IMR-90 (cell line): ENCODE measurements at regions not wholly inside any gene's neighbourhood (a gene's known extent, or its start where the extent isn't known, plus 50 kb on each side); places are given as distances from the start of the nearest gene placed in this dataset.

ENCODE experiments used
- ATAC-seq: fragments of 200-7000 bp; cut with Tn5 transposase; 2 replicates; pipeline ENCODE4 v1.9.1; 2020; ENCODE audit warnings: low read depth, mild to moderate bottlenecking, moderate library complexity
- BruUV-seq: library from RNA; stranded (reverse); fragments of 400-500 nt; replicated peaks from 2 replicates; lab custom pipeline; 2021; lab: Mats Ljungman, UMichigan
- CTCF ChIA-PET: fragments of 300-600 bp; formaldehyde crosslinking; extraction: SDS; loops from one replicate; lab custom pipeline; 2021; ENCODE audit warnings: antibody characterized with exemption; lab: Yijun Ruan, JAX
- POLR2A ChIA-PET: fragments of 300-600 bp; sonication (Branson Sonifier 250); formaldehyde crosslinking; loops from one replicate; lab custom pipeline; 2022; ENCODE audit warnings: antibody characterized with exemption; ENCODE audit not compliant: unreplicated experiment; lab: Charles Lee
- DNase-seq: peaks from one replicate; pipeline ENCODE4 v3.0.0; 2013
- H2AFZ ChIP-seq: replicated peaks from 2 replicates; pipeline ENCODE3; 2013; ENCODE audit warnings: low read length, mild to moderate bottlenecking; ENCODE audit not compliant: poor library complexity
- H2AK5ac ChIP-seq: 2 replicates; pipeline ENCODE4 v1.6.1; 2013; ENCODE audit warnings: low read depth, low read length, inconsistent platforms
- H2AK9ac ChIP-seq: replicated peaks from 2 replicates; pipeline ENCODE3; 2013; ENCODE audit warnings: mild to moderate bottlenecking, low read depth, low read length, moderate library complexity; ENCODE audit not compliant: poor library complexity
- H2BK120ac ChIP-seq: 2 replicates; pipeline ENCODE4 v1.6.1; 2013; ENCODE audit warnings: low read depth, low read length, inconsistent platforms
- H2BK15ac ChIP-seq: 3 replicates; pipeline ENCODE4 v1.6.1; 2013; ENCODE audit warnings: low read depth, low read length, inconsistent platforms
- H2BK20ac ChIP-seq: 2 replicates; pipeline ENCODE4 v1.6.1; 2013; ENCODE audit warnings: low read depth, mild to moderate bottlenecking, inconsistent platforms, low read length, moderate library complexity
- H2BK5ac ChIP-seq: 2 replicates; pipeline ENCODE4 v1.6.1; 2013; ENCODE audit warnings: mild to moderate bottlenecking, low read depth, low read length, inconsistent platforms; ENCODE audit not compliant: poor library complexity, severe bottlenecking
- H3K14ac ChIP-seq: replicated peaks from 2 replicates; pipeline ENCODE4 v1.6.1; 2013; ENCODE audit warnings: low read depth, low read length, inconsistent platforms
- H3K18ac ChIP-seq: 2 replicates; pipeline ENCODE4 v1.6.1; 2013; ENCODE audit warnings: low read depth, low read length, control low read depth
- H3K23ac ChIP-seq: 2 replicates; pipeline ENCODE4 v1.6.1; 2013; ENCODE audit warnings: low read depth, low read length, inconsistent platforms
- H3K27ac ChIP-seq: 2 replicates; pipeline ENCODE4 v1.5.1; 2013; ENCODE audit warnings: mild to moderate bottlenecking, control low read depth, low read length; ENCODE audit not compliant: insufficient read depth
- H3K27me3 ChIP-seq: 2 replicates; pipeline ENCODE4 v1.6.1; 2013; ENCODE audit warnings: low read length; ENCODE audit not compliant: control insufficient read depth, insufficient read depth
- H3K36me3 ChIP-seq: 2 replicates; pipeline ENCODE4 v1.6.1; 2013; ENCODE audit warnings: low read length, mixed read lengths; ENCODE audit not compliant: control insufficient read depth, insufficient read depth
- H3K4ac ChIP-seq: 2 replicates; pipeline ENCODE4 v1.6.1; 2013; ENCODE audit warnings: low read depth, low read length, inconsistent platforms
- H3K4me1 ChIP-seq: 2 replicates; pipeline ENCODE4 v1.6.1; 2013; ENCODE audit warnings: low read length, mixed read lengths; ENCODE audit not compliant: control insufficient read depth, insufficient read depth
- H3K4me2 ChIP-seq: 2 replicates; pipeline ENCODE4 v1.6.1; 2013; ENCODE audit warnings: low read depth, mild to moderate bottlenecking, control low read depth, low read length, moderate library complexity
- H3K4me3 ChIP-seq: 2 replicates; pipeline ENCODE4 v1.5.1; 2013; ENCODE audit warnings: low read depth, mild to moderate bottlenecking, control low read depth, low read length, moderate library complexity; ENCODE audit not compliant: insufficient read depth
- H3K56ac ChIP-seq: 2 replicates; pipeline ENCODE4 v1.6.1; 2013; ENCODE audit warnings: low read length, inconsistent platforms; ENCODE audit not compliant: insufficient read depth; ENCODE audit errors: extremely low read depth
- H3K79me1 ChIP-seq, 2 experiments: 2 replicates each; pipeline ENCODE4 v1.6.1; 2013; ENCODE audit warnings: low read length in 2 of 2, inconsistent platforms in 1 of 2, low read depth in 1 of 2
- H3K9ac ChIP-seq: 2 replicates; pipeline ENCODE4 v1.6.1; 2013; ENCODE audit warnings: low read depth, low read length, control low read depth
- H3K9me1 ChIP-seq: 2 replicates; pipeline ENCODE4 v1.6.1; 2013; ENCODE audit warnings: low read length, inconsistent platforms; ENCODE audit not compliant: insufficient read depth
- H3K9me3 ChIP-seq: 2 replicates; pipeline ENCODE4 v1.6.1; 2013; ENCODE audit warnings: low read length; ENCODE audit not compliant: control insufficient read depth, insufficient read depth
- H4K20me1 ChIP-seq: 2 replicates; pipeline ENCODE4 v1.6.1; 2013; ENCODE audit warnings: low read length, inconsistent platforms; ENCODE audit not compliant: insufficient read depth
- H4K5ac ChIP-seq: 2 replicates; pipeline ENCODE4 v1.6.1; 2013; ENCODE audit warnings: mild to moderate bottlenecking, low read depth, low read length, control low read depth
- H4K8ac ChIP-seq, 2 experiments: 2 replicates each; pipeline ENCODE4 v1.6.1; 2013; ENCODE audit warnings: low read depth in 2 of 2, low read length in 2 of 2, control low read depth in 1 of 2, inconsistent platforms in 1 of 2
- H4K91ac ChIP-seq: 2 replicates; pipeline ENCODE4 v1.6.1; 2013; ENCODE audit warnings: low read depth, low read length, inconsistent platforms; ENCODE audit not compliant: insufficient read depth
- BHLHE40 ChIP-seq: fragments of 150-350 bp; IDR thresholded peaks from 2 replicates; pipeline ENCODE4 v1.6.1; 2016; ENCODE audit warnings: mild to moderate bottlenecking, low read depth, low read length
- CEBPB ChIP-seq: IDR thresholded peaks from 2 replicates; pipeline ENCODE4 v1.6.1; 2012; ENCODE audit warnings: low read depth, low read length, improper control_type of control experiment
- CHD1 ChIP-seq: IDR thresholded peaks from 2 replicates; pipeline ENCODE4 v1.6.1; 2012; ENCODE audit warnings: low read depth, low read length, improper control_type of control experiment
- CTCF ChIP-seq: conservative IDR thresholded peaks from 2 replicates; pipeline ENCODE4 v1.5.1; 2012; ENCODE audit warnings: mild to moderate bottlenecking, low read depth, low read length, improper control_type of control experiment
- FOS ChIP-seq: fragments of 150-350 bp; IDR thresholded peaks from 2 replicates; pipeline ENCODE4 v1.6.1; 2016; ENCODE audit warnings: low read depth, low read length
- MAFK ChIP-seq: IDR thresholded peaks from 2 replicates; pipeline ENCODE4 v1.6.1; 2012; ENCODE audit warnings: low read depth, low read length, improper control_type of control experiment
- MAZ ChIP-seq: IDR thresholded peaks from 2 replicates; pipeline ENCODE4 v1.6.1; 2012; ENCODE audit warnings: low read depth, mild to moderate bottlenecking, low read length, improper control_type of control experiment, moderate library complexity, borderline replicate concordance
- MXI1 ChIP-seq: IDR thresholded peaks from 2 replicates; pipeline ENCODE4 v1.6.1; 2012; ENCODE audit warnings: low read depth, mild to moderate bottlenecking, low read length, moderate library complexity, borderline replicate concordance
- NFE2L2 ChIP-seq: fragments of 150-350 bp; IDR thresholded peaks from 2 replicates; pipeline ENCODE4 v1.6.1; 2016; ENCODE audit warnings: low read depth, mild to moderate bottlenecking, low read length
- POLR2A ChIP-seq: IDR thresholded peaks from 2 replicates; pipeline ENCODE4 v1.6.1; 2012; ENCODE audit warnings: mild to moderate bottlenecking, low read depth, low read length
- RAD21 ChIP-seq: IDR thresholded peaks from 2 replicates; pipeline ENCODE4 v1.6.1; 2012; ENCODE audit warnings: low read length, improper control_type of control experiment
- RCOR1 ChIP-seq: IDR thresholded peaks from 2 replicates; pipeline ENCODE4 v1.6.1; 2012; ENCODE audit warnings: mild to moderate bottlenecking, low read length, improper control_type of control experiment; ENCODE audit not compliant: insufficient replicate concordance
- RFX5 ChIP-seq: IDR thresholded peaks from 2 replicates; pipeline ENCODE4 v1.8.0; 2012; ENCODE audit warnings: low read depth, mild to moderate bottlenecking, low read length, moderate library complexity
- SMC3 ChIP-seq: fragments of 150-350 bp; IDR thresholded peaks from 2 replicates; pipeline ENCODE4 v1.6.1; 2016; ENCODE audit warnings: low read depth, mild to moderate bottlenecking, antibody characterized with exemption, low read length, moderate library complexity
- USF2 ChIP-seq: fragments of 150-350 bp; IDR thresholded peaks from 2 replicates; pipeline ENCODE4 v1.6.1; 2017; ENCODE audit warnings: mild to moderate bottlenecking, antibody characterized with exemption, low read length, low read depth
- WGBS, 2 experiments: methylation state at CpG; one replicate each; pipeline versions ENCODE4 v1.1.5 to v1.1.7; 2013; ENCODE audit warnings: missing lambda C conversion rate in 2 of 2; ENCODE audit not compliant: insufficient read length in 1 of 2; ENCODE audit errors: extremely low coverage in 2 of 2; 5-methylcytosine and 5-hydroxymethylcytosine counted together
- dilution Hi-C: fragments of 300-500 bp; cut with HindIII; formaldehyde crosslinking; loops from one replicate; pipeline ENCODE4 v1.14.3; 2018; ENCODE audit warnings: low sequenced_read_pairs; ENCODE audit not compliant: unreplicated experiment
- in situ Hi-C: fragments of 300-500 bp; cut with MboI; formaldehyde crosslinking; loops from 3 replicates; pipeline ENCODE4 v1.14.3; 2019; ENCODE audit warnings: low sequenced_read_pairs, inconsistent platforms, mixed read lengths
- intact Hi-C: fragments of 100-400 bp; cut with micrococcal nuclease; formaldehyde crosslinking; loops from 2 replicates; pipeline ENCODE4 v1.10.0; 2022
- TF ChIP-seq, protein P1 (sequence below): fragments of 150-350 bp; IDR thresholded peaks from 2 replicates; pipeline ENCODE4 v1.6.1; 2016; ENCODE audit warnings: low read depth, mild to moderate bottlenecking, low read length, moderate library complexity, borderline replicate concordance

DNA sequence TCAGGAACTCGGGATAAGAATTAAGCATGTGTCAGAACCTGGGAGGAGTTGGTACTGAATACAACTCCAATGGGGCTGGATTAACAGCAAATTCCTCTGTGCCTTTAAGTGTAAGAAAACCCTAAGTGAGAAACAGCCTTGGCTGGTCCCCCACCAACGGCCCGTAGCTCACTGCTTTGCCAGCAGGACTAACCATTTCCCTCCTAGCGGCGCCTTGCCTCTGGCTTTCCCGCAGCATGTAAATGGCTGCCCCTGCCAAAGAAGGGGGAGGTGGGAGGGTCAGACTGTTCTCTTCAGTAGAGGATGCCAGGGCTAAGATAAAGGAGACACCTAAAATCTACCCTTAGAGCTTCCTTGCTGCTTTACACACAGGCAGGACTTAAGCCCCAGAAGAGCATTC is 51.0 kb upstream of the SH3GL3 start:
- no peaks in the 10 kb centered on the region for H3K9me3 ChIP-seq
- no peaks in the 10 kb centered on the region for H4K20me1 ChIP-seq
- H3K4me1 ChIP-seq: no peaks in the 10 kb centered on the region
- ATAC-seq (no peak), DNase-seq (no peak)
- in situ Hi-C loops (no loop called here), intact Hi-C loops (no loop called here), dilution Hi-C loops (no loop called here)
- no peaks in the 10 kb centered on the region for H3K9me1 ChIP-seq
- no peak overlapping the region for H3K9ac ChIP-seq
- WGBS, 2 experiments: no CpG with 5 or more reads among the region's 6 CpGs
- H3K56ac ChIP-seq: no peak overlapping the region
- no peak overlapping the region for H3K4me3 ChIP-seq
- no peak overlapping the region for H3K27ac ChIP-seq
- BruUV-seq: no TSS peak
- H3K14ac ChIP-seq: no peak overlapping the region
- TF ChIP-seq SMC3 (no peak), CTCF (no peak), NFE2L2 (no peak), USF2 (no peak), RAD21 (no peak), MAFK (no peak), RCOR1 (no peak), MAZ (no peak), POLR2A (no peak), MXI1 (no peak), CEBPB (no peak), RFX5 (no peak), FOS (no peak), BHLHE40 (no peak), CHD1 (no peak)
- TF ChIP-seq, protein P1, sequence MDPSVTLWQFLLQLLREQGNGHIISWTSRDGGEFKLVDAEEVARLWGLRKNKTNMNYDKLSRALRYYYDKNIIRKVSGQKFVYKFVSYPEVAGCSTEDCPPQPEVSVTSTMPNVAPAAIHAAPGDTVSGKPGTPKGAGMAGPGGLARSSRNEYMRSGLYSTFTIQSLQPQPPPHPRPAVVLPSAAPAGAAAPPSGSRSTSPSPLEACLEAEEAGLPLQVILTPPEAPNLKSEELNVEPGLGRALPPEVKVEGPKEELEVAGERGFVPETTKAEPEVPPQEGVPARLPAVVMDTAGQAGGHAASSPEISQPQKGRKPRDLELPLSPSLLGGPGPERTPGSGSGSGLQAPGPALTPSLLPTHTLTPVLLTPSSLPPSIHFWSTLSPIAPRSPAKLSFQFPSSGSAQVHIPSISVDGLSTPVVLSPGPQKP: no peak
- no peak overlapping the region for H3K4ac ChIP-seq
- H4K5ac ChIP-seq: no peak overlapping the region
- CTCF ChIA-PET: no interaction called here
- H3K36me3 ChIP-seq: no peaks in the 10 kb centered on the region
- no peak overlapping the region for H2AK5ac ChIP-seq
- H3K27me3 ChIP-seq: peaks cover 4% of the 10 kb centered on the region; the same call in 1 of the 2 replicates
- no peak overlapping the region for H3K18ac ChIP-seq
- no peak overlapping the region for H3K4me2 ChIP-seq
- H3K23ac ChIP-seq: no peak overlapping the region
- H3K79me1 ChIP-seq: no peaks in the 10 kb centered on the region
- no peak overlapping the region for H2AFZ ChIP-seq
- H2BK5ac ChIP-seq: no peak overlapping the region
- no peak overlapping the region for H4K8ac ChIP-seq
- POLR2A ChIA-PET: no interaction called here
- H4K91ac ChIP-seq: no peak overlapping the region
- H2BK15ac ChIP-seq: no peak overlapping the region
- H2AK9ac ChIP-seq: no peak overlapping the region
- H2BK20ac ChIP-seq: no peak overlapping the region
- no peak overlapping the region for H2BK120ac ChIP-seq
